ENCODE measurements at regions not wholly inside any gene's neighbourhood (a gene's known extent, or its start where the extent isn't known, plus 50 kb on each side); places are given as distances from the start of the nearest gene placed in this dataset.

- no peak for DNase-seq
- Histone ChIP-seq H3K9me3 (no peaks in the 10 kb centered on the region), H3K4me3 (ENCODE audit: low read depth in 2 of 2, low read length in 1 of 2) (no peak overlapping the region), H3K4me2 (no peak overlapping the region), H3K9ac (no peak overlapping the region), H4K20me1 (ENCODE audit: insufficient read depth) (no peaks in the 10 kb centered on the region), H3K27me3 (ENCODE audit: insufficient read depth) (no peaks in the 10 kb centered on the region), H3K79me2 (ENCODE audit: insufficient read depth) (no peaks in the 10 kb centered on the region; the same call in 1 of the 2 replicates), H3K27ac (ENCODE audit: low read depth in 2 of 2, low read length in 1 of 2) (no peak overlapping the region), H2AFZ (ENCODE audit: low read depth) (no peak overlapping the region), H3K9me2 (no peaks in the 10 kb centered on the region), H3K4me1 (ENCODE audit: control insufficient read depth in 1 of 2, insufficient read depth in 2 of 2, low read depth in 1 of 2, low read length in 1 of 2) (peaks cover 0 to 8% of the 10 kb centered on the region in 2 experiments; a peak in 2 of 4 replicates), H3K36me3 (replicated peaks in 1 of 2; ENCODE audit: control insufficient read depth in 1 of 2, insufficient read depth in 2 of 2, low read length in 1 of 2) (no peaks in the 10 kb centered on the region), H3F3A (replicated peaks; ENCODE audit: insufficient read depth) (peaks cover 8% of the 10 kb centered on the region)
- TF ChIP-seq TEAD4 (IDR thresholded peaks at IDR 0.05; ENCODE audit: borderline replicate concordance, insufficient read depth): no peak
- TF ChIP-seq PBX3 (IDR thresholded peaks at IDR 0.05): no peak
- no peak for TF ChIP-seq GATA2 (CRISPR knock-in tag; IDR thresholded peaks at IDR 0.05)
- no peak for TF ChIP-seq MXI1 (IDR thresholded peaks at IDR 0.05; ENCODE audit: low read depth, low read length)
- no peak for TF ChIP-seq RCOR1 (IDR thresholded peaks at IDR 0.05; ENCODE audit: low read length)
- no peak for TF ChIP-seq IRF3 (IDR thresholded peaks at IDR 0.05; ENCODE audit: low read depth, low read length)
- no peak for TF ChIP-seq CHD2 (IDR thresholded peaks at IDR 0.05; ENCODE audit: low read length, partially characterized antibody)
- no peak for TF ChIP-seq RAD21 (IDR thresholded peaks at IDR 0.05; ENCODE audit: low read length)
- no peak for TF ChIP-seq GABPA (IDR thresholded peaks at IDR 0.05; ENCODE audit: low read depth)
- TF ChIP-seq USF2 (IDR thresholded peaks at IDR 0.05; ENCODE audit: borderline replicate concordance, low read depth, low read length): no peak
- no peak for TF ChIP-seq SMC3 (IDR thresholded peaks at IDR 0.05; ENCODE audit: low read depth, low read length)
- TF ChIP-seq CTCF (IDR thresholded peaks at IDR 0.05): no peak
- TF ChIP-seq POLR2AphosphoS5 (IDR thresholded peaks at IDR 0.05; ENCODE audit: low read depth, low read length): no peak
- TF ChIP-seq EP300 (IDR thresholded peaks at IDR 0.05; ENCODE audit: borderline replicate concordance in 1 of 2, low read depth in 1 of 2, low read length in 1 of 2): no peak
- TF ChIP-seq RXRA (IDR thresholded peaks at IDR 0.05; ENCODE audit: borderline replicate concordance, low read depth): no peak
- no peak for TF ChIP-seq YY1 (IDR thresholded peaks at IDR 0.05; ENCODE audit: low read depth)
- CTCF ChIA-PET: interaction anchor here (0.9 to 1.5 kb wide), 2 partner anchors 10 to 24 kb away, joined by 3 to 5 read pairs; no protein-coding TSS in a partner anchor
- WGBS (ENCODE audit: low lambda C conversion rate): 97% methylated on average over 2 of the region's 2 CpGs
- POLR2A ChIA-PET: no interaction called here
Measured at GRCh38 chr12:75872762-75873161, 158.8 kb downstream of the PHLDA1 start.
